Suprapubic skin (tissue), 3 donors: ENCODE measurements at regions not wholly inside any gene's neighbourhood (a gene's known extent, or its start where the extent isn't known, plus 50 kb on each side); places are given as distances from the start of the nearest gene placed in this dataset.

Source experiments
- POLR2A ChIP-seq, 2 donors: fragments of 450-650 bp; IDR thresholded peaks; one replicate each; pipeline ENCODE4 v1.6.1; 2017; ENCODE audit warnings: antibody characterized with exemption in 2 of 2, mild to moderate bottlenecking in 2 of 2, moderate library complexity in 2 of 2
- TF ChIP-seq, protein P1 (sequence below), 2 donors: fragments of 200-600 bp in 1 of 2; fragments of 450-650 bp in 1 of 2; sonication (generic) in 1 of 2; IDR thresholded peaks; one replicate each; pipeline ENCODE4 v1.5.1; 2016 to 2019; ENCODE audit warnings: antibody characterized with exemption in 2 of 2, mild to moderate bottlenecking in 1 of 2, moderate library complexity in 1 of 2

- TF ChIP-seq, protein P1, sequence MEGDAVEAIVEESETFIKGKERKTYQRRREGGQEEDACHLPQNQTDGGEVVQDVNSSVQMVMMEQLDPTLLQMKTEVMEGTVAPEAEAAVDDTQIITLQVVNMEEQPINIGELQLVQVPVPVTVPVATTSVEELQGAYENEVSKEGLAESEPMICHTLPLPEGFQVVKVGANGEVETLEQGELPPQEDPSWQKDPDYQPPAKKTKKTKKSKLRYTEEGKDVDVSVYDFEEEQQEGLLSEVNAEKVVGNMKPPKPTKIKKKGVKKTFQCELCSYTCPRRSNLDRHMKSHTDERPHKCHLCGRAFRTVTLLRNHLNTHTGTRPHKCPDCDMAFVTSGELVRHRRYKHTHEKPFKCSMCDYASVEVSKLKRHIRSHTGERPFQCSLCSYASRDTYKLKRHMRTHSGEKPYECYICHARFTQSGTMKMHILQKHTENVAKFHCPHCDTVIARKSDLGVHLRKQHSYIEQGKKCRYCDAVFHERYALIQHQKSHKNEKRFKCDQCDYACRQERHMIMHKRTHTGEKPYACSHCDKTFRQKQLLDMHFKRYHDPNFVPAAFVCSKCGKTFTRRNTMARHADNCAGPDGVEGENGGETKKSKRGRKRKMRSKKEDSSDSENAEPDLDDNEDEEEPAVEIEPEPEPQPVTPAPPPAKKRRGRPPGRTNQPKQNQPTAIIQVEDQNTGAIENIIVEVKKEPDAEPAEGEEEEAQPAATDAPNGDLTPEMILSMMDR (IDR thresholded peaks at IDR 0.05), result no peak
- TF ChIP-seq POLR2A (IDR thresholded peaks at IDR 0.05), result no peak
These were observed 534.0 kb downstream of the CBLN4 start for GRCh38 chr20:55471052-55472006.
